PC-9 (cell line): ENCODE measurements at regions not wholly inside any gene's neighbourhood (a gene's known extent, or its start where the extent isn't known, plus 50 kb on each side); places are given as distances from the start of the nearest gene placed in this dataset.

Experiments
- EZH2 ChIP-seq: fragments of 200-600 bp; sonication (generic); IDR thresholded peaks from 2 replicates; pipeline ENCODE4 v1.8.0; 2017; ENCODE audit warnings: antibody characterized with exemption, low read depth
- TF ChIP-seq, protein P1 (sequence below): fragments of 200-600 bp; sonication (generic); conservative IDR thresholded peaks from 2 replicates; pipeline ENCODE4 v1.6.1; 2017; ENCODE audit warnings: mixed run types, antibody characterized with exemption, mild to moderate bottlenecking, moderate library complexity

DNA sequence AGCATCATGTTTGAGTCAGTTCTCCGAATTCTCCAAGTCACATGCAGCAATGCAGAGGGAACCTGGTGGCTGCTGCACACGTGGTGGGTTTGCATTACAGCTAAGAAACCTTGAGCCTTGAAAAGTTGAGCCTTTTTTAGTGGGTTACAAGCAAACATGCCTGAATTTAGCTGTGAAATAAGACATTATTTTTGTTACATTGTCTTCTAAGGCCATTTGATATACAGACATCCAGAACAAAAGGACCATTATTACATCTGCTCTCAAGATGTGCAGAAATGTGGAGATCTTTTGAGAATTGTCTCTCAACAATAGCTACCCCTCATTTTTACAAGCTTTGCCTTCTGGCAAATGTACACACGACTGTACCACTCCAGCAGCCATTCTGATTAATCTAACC is 720.5 kb upstream of the SLC35B3 start:
- TF ChIP-seq, protein P1, sequence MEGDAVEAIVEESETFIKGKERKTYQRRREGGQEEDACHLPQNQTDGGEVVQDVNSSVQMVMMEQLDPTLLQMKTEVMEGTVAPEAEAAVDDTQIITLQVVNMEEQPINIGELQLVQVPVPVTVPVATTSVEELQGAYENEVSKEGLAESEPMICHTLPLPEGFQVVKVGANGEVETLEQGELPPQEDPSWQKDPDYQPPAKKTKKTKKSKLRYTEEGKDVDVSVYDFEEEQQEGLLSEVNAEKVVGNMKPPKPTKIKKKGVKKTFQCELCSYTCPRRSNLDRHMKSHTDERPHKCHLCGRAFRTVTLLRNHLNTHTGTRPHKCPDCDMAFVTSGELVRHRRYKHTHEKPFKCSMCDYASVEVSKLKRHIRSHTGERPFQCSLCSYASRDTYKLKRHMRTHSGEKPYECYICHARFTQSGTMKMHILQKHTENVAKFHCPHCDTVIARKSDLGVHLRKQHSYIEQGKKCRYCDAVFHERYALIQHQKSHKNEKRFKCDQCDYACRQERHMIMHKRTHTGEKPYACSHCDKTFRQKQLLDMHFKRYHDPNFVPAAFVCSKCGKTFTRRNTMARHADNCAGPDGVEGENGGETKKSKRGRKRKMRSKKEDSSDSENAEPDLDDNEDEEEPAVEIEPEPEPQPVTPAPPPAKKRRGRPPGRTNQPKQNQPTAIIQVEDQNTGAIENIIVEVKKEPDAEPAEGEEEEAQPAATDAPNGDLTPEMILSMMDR: no peak
- TF ChIP-seq EZH2: no peak
